ENCODE measurements at regions not wholly inside any gene's neighbourhood (a gene's known extent, or its start where the extent isn't known, plus 50 kb on each side); places are given as distances from the start of the nearest gene placed in this dataset.

GRCh38 chr5:125199968-125200865, 453.8 kb upstream of the ZNF608 start:
- peak overlapping the region; percentile 78 to 85 (median 81) for H3K4me3 Mint-ChIP-seq
- peaks cover 38 to 42% of the 10 kb centered on the region in 2 donors for H3K4me1 Mint-ChIP-seq
- peaks cover 0 to 9% (median 0%) of the 10 kb centered on the region in 3 donors for H3K36me3 Mint-ChIP-seq
- H3K9me3 Mint-ChIP-seq = peaks cover 0 to 2% (median 0%) of the 10 kb centered on the region in 6 donors
- peak in 2 of 3 donors; percentile 3 to 15 for DNase-seq
- H3K27ac Mint-ChIP-seq = peak overlapping the region in 1 of 6 donors; percentile 43
- no peaks in the 10 kb centered on the region for H3K27me3 Mint-ChIP-seq (ENCODE audit: low read depth in 3 of 3)

- Mint-ChIP-seq H3K4me1 (peaks cover 45 to 49% of the 10 kb centered on the region in 2 donors), H3K9me3 (peaks cover 0 to 2% (median 0%) of the 10 kb centered on the region in 6 donors), H3K27ac (no peak overlapping the region), H3K36me3 (peaks cover 0 to 9% (median 0%) of the 10 kb centered on the region in 3 donors), H3K27me3 (ENCODE audit: low read depth in 3 of 3) (no peaks in the 10 kb centered on the region), H3K4me3 (peak overlapping the region; percentile 78 to 85 (median 81))
- DNase-seq = no peak
These were observed 454.5 kb upstream of the ZNF608 start for GRCh38 chr5:125200866-125201373.

DNA sequence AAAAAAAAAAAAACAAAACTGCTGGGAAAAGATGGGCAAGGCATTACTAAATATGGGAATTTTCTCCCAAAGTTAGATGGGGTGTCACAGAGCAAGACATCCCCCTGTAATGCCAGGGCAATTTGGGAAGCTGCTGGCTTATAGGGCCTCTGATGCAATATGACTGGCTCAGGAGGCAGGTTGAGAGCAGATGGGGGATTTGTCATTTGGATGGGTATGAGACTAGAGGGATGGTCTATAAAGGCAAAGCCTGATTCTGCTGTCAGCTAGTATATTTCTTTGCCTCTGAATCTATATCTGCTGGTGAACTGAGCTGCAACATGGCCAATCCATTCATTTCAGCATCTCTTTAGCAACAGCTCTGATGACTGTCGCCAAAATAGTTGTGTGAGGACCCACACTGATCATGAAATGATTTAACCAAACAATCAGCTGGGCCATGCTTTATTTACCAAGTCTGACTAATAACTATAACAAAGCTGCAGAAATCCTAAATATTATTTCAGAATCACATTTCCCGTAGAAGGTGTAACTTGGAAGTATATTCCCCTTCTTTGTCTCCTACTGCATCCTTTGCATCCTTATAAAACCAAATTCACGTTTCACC, 455.1 kb upstream of the ZNF608 start:
- H3K36me3 Mint-ChIP-seq = peaks cover 0 to 9% (median 0%) of the 10 kb centered on the region in 3 donors
- peaks cover 0 to 2% (median 0%) of the 10 kb centered on the region in 6 donors for H3K9me3 Mint-ChIP-seq
- H3K4me1 Mint-ChIP-seq = peaks cover 51 to 55% of the 10 kb centered on the region in 2 donors
- H3K4me3 Mint-ChIP-seq = peak overlapping the region in 2 of 5 donors; percentile 17 to 27
- no peak for DNase-seq
- no peak overlapping the region for H3K27ac Mint-ChIP-seq
- H3K27me3 Mint-ChIP-seq (ENCODE audit: low read depth in 3 of 3) = no peaks in the 10 kb centered on the region

GRCh38 chr5:125202353-125202752, 455.9 kb upstream of the ZNF608 start:
- no peak for DNase-seq
- H3K36me3 Mint-ChIP-seq = peaks cover 0 to 9% (median 0%) of the 10 kb centered on the region in 3 donors
- H3K9me3 Mint-ChIP-seq = peaks cover 0 to 2% (median 0%) of the 10 kb centered on the region in 6 donors
- H3K4me1 Mint-ChIP-seq = peaks cover 57 to 63% of the 10 kb centered on the region in 2 donors
- no peak overlapping the region for H3K27ac Mint-ChIP-seq
- H3K4me3 Mint-ChIP-seq = no peak overlapping the region
- no peaks in the 10 kb centered on the region for H3K27me3 Mint-ChIP-seq (ENCODE audit: low read depth in 3 of 3)

DNA sequence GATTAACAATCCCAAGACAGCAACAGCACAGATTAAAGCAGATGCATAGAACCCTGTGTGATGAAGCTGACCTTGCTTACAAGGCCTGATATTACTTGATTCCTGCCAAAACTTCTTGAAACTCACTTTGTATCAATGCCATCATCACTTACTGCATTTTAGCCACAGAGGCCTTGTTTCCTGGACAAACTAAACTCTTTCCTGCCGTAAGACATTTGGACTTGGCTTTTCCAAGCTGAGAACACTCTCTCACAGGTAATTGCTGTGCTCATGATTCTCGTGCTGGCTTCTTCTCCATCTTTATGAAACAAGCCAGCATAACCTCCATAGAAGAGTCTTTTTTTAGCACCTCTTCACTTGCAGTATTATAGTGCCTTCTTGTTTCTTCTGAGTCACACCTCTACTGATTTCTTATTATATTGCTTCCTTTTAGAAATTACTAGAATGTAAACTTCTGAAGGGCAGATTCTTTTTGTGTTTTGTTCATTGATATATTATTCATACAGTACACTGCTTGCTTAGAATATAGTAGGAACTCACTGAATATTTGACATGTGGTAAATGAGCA, 456.5 kb upstream of the ZNF608 start:
- DNase-seq = no peak
- Mint-ChIP-seq H3K27ac (peak overlapping the region in 1 of 6 donors; percentile 17), H3K36me3 (peaks cover 0 to 9% (median 0%) of the 10 kb centered on the region in 3 donors), H3K9me3 (peaks cover 0 to 3% (median 0%) of the 10 kb centered on the region in 6 donors), H3K27me3 (ENCODE audit: low read depth in 3 of 3) (no peaks in the 10 kb centered on the region), H3K4me1 (peaks cover 57 to 63% of the 10 kb centered on the region in 2 donors), H3K4me3 (no peak overlapping the region)

DNA sequence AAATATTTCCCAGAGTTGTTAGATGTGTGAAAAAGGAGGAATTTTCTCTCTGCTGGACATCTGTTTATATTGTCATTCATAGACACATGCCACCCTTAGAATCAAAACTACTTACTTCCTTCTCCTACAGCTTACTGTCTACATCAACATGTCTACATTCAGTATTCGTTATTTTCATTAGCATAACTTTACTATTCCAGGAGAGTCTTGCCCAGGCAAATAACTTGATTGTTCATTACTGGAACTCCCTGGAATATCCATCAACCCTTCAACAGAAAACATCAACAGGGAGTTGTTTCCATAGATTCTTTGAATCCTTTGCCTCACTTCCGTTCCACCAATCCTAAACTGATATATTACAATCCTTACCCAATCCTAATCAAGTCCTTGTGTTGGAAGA, 457.5 kb upstream of the ZNF608 start:
- no peak overlapping the region for H3K27ac Mint-ChIP-seq
- peaks cover 0 to 9% (median 0%) of the 10 kb centered on the region in 3 donors for H3K36me3 Mint-ChIP-seq
- peaks cover 0 to 3% (median 0%) of the 10 kb centered on the region in 6 donors for H3K9me3 Mint-ChIP-seq
- no peak overlapping the region for H3K4me3 Mint-ChIP-seq
- DNase-seq = no peak
- no peaks in the 10 kb centered on the region for H3K27me3 Mint-ChIP-seq (ENCODE audit: low read depth in 3 of 3)
- H3K4me1 Mint-ChIP-seq = peaks cover 57 to 63% of the 10 kb centered on the region in 2 donors

GRCh38 chr5:125205601-125206225, 459.3 kb upstream of the ZNF608 start:
- peaks cover 0 to 3% (median 0%) of the 10 kb centered on the region in 6 donors for H3K9me3 Mint-ChIP-seq
- peaks cover 49 to 55% of the 10 kb centered on the region in 2 donors for H3K4me1 Mint-ChIP-seq
- no peaks in the 10 kb centered on the region for H3K27me3 Mint-ChIP-seq (ENCODE audit: low read depth in 3 of 3)
- H3K4me3 Mint-ChIP-seq = peak overlapping the region; percentile 20 to 74 (median 54)
- DNase-seq = peak; percentile 23 to 43 (median 37)
- peak overlapping the region; percentile 19 to 75 (median 33) for H3K27ac Mint-ChIP-seq
- peaks cover 0 to 9% (median 0%) of the 10 kb centered on the region in 3 donors for H3K36me3 Mint-ChIP-seq

- no peaks in the 10 kb centered on the region for H3K27me3 Mint-ChIP-seq (ENCODE audit: low read depth in 3 of 3)
- H3K4me1 Mint-ChIP-seq = peaks cover 36 to 43% of the 10 kb centered on the region in 2 donors
- H3K4me3 Mint-ChIP-seq = no peak overlapping the region
- H3K36me3 Mint-ChIP-seq = peaks cover 0 to 9% (median 0%) of the 10 kb centered on the region in 3 donors
- DNase-seq = no peak
- no peak overlapping the region for H3K27ac Mint-ChIP-seq
- H3K9me3 Mint-ChIP-seq = peaks cover 0 to 3% (median 0%) of the 10 kb centered on the region in 6 donors
These were observed 461.4 kb upstream of the ZNF608 start for GRCh38 chr5:125207856-125208255.

DNA sequence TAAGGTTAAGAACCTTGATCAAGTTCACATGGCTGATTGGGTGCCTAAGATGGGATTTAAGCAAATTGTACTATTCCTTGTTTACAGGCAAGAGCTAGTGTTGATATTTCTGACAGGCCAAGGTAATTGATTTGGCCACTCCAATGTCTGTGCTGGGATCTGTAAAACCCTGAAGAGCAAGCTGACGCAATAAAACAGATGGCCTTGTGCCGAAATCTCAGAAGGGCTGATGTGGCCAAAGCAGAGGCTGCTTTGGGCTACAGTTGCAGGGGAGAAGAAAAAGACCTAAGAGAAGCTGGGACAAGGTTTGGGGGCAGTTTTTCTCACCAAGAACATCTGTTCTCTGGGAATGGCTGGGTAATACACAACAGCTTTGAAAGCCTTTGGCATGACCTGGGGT, 463.2 kb upstream of the ZNF608 start:
- H3K27ac Mint-ChIP-seq = no peak overlapping the region
- peaks cover 0 to 3% (median 0%) of the 10 kb centered on the region in 6 donors for H3K9me3 Mint-ChIP-seq
- H3K4me3 Mint-ChIP-seq = no peak overlapping the region
- H3K27me3 Mint-ChIP-seq (ENCODE audit: low read depth in 3 of 3) = no peaks in the 10 kb centered on the region
- DNase-seq = no peak
- peaks cover 21 to 26% of the 10 kb centered on the region in 2 donors for H3K4me1 Mint-ChIP-seq
- no peaks in the 10 kb centered on the region for H3K36me3 Mint-ChIP-seq

GRCh38 chr5:125210242-125210947, 464.0 kb upstream of the ZNF608 start:
- peaks cover 0 to under 1% (median 0%) of the 10 kb centered on the region in 3 donors for H3K27me3 Mint-ChIP-seq (ENCODE audit: low read depth in 3 of 3)
- no peak overlapping the region for H3K4me3 Mint-ChIP-seq
- H3K9me3 Mint-ChIP-seq = peaks cover 0 to 3% (median 0%) of the 10 kb centered on the region in 6 donors
- no peak overlapping the region for H3K27ac Mint-ChIP-seq
- no peak for DNase-seq
- H3K36me3 Mint-ChIP-seq = no peaks in the 10 kb centered on the region
- peaks cover 18 to 19% of the 10 kb centered on the region in 2 donors for H3K4me1 Mint-ChIP-seq

- Mint-ChIP-seq H3K27ac (no peak overlapping the region), H3K36me3 (no peaks in the 10 kb centered on the region), H3K27me3 (ENCODE audit: low read depth in 3 of 3) (peaks cover 0 to 4% (median 0%) of the 10 kb centered on the region in 3 donors), H3K4me1 (no peaks in the 10 kb centered on the region), H3K4me3 (no peak overlapping the region), H3K9me3 (peaks cover 0 to 2% (median 0%) of the 10 kb centered on the region in 6 donors)
- no peak for DNase-seq
These were observed 467.6 kb upstream of the ZNF608 start for GRCh38 chr5:125214080-125214479.

DNA sequence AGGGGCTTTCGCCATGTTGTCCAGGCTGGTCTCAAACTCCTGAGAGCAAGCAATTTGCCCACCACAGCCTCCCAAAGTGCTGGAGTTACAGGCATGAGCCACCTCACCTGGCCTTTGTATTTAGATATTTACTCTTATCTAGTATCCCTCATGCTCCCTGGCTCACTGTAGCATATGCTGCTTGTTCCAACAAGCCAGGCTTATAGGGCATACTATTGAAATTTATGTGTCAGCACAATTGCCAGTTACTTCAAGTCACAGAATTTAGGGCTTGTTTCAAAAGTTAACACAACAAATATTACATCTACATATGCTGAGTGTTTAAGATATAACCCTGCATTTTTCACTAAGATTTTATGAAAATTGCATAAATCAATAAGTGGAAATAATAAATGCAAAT, 469.2 kb upstream of the ZNF608 start:
- Mint-ChIP-seq H3K9me3 (peaks cover 0 to 2% (median 0%) of the 10 kb centered on the region in 6 donors), H3K27ac (no peak overlapping the region), H3K36me3 (no peaks in the 10 kb centered on the region), H3K4me1 (no peaks in the 10 kb centered on the region), H3K27me3 (ENCODE audit: low read depth in 3 of 3) (peaks cover 0 to 4% (median 0%) of the 10 kb centered on the region in 3 donors), H3K4me3 (no peak overlapping the region)
- DNase-seq = no peak

DNA sequence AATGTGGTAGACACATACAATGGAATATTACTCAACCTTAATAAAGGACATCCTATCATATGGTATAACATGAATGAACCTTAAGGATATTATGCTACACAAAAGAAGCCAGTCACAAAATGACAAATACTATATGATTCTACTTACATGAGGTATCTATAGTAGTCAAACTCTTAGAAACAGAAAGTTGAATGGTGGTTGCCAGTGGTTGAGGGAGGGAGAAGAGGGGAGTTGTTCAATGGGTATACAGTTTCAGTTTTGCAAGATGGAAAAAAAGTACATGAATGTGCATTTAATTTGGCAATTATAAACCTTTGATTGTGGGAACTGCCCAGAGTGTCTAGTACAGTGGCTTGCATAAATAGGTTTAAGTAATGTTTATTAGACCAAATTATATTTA, 473.3 kb upstream of the ZNF608 start:
- Mint-ChIP-seq H3K27me3 (ENCODE audit: low read depth in 3 of 3) (peaks cover 0 to 4% (median 0%) of the 10 kb centered on the region in 3 donors), H3K4me3 (no peak overlapping the region), H3K9me3 (no peaks in the 10 kb centered on the region), H3K36me3 (no peaks in the 10 kb centered on the region), H3K27ac (no peak overlapping the region), H3K4me1 (no peaks in the 10 kb centered on the region)
- DNase-seq = no peak
